GM12873 (cell line): ENCODE measurements at regions not wholly inside any gene's neighbourhood (a gene's known extent, or its start where the extent isn't known, plus 50 kb on each side); places are given as distances from the start of the nearest gene placed in this dataset.

Experiments used
- CTCF ChIP-seq: IDR thresholded peaks from 2 replicates; pipeline ENCODE4 v1.5.1; 2012; ENCODE audit warnings: low read depth, mild to moderate bottlenecking, moderate library complexity, low read length, control low read depth; ENCODE audit not compliant: insufficient read depth; ENCODE audit errors: missing control alignments

GRCh38 chr6:165098165-165098564 is 211.2 kb downstream of the C6orf118 start:
- TF ChIP-seq CTCF: peak; percentile 45

- no peak for TF ChIP-seq CTCF
Measured at GRCh38 chr6:165096868-165097267, 212.5 kb downstream of the C6orf118 start.

- no peak for TF ChIP-seq CTCF
Measured at GRCh38 chr6:165096209-165096608, 213.2 kb downstream of the C6orf118 start.

GRCh38 chr6:165092881-165093595 is 216.4 kb downstream of the C6orf118 start:
- no peak for TF ChIP-seq CTCF

GRCh38 chr6:165091121-165091785 is 218.2 kb downstream of the C6orf118 start:
- TF ChIP-seq CTCF: no peak

GRCh38 chr6:165090242-165090641 is 219.2 kb downstream of the C6orf118 start:
- TF ChIP-seq CTCF: no peak

- TF ChIP-seq CTCF: no peak
Measured at GRCh38 chr6:165086814-165087213, 222.6 kb downstream of the C6orf118 start.
